GM23248 (cell line): ENCODE measurements at regions not wholly inside any gene's neighbourhood (a gene's known extent, or its start where the extent isn't known, plus 50 kb on each side); places are given as distances from the start of the nearest gene placed in this dataset.

ENCODE experiments used
- EZH2 ChIP-seq: fragments of 200-600 bp; sonication (generic); IDR thresholded peaks from 2 replicates; pipeline ENCODE4 v1.6.1; 2018; ENCODE audit warnings: antibody characterized with exemption, mild to moderate bottlenecking; ENCODE audit not compliant: insufficient read depth, poor library complexity, severe bottlenecking
- EZH2phosphoT487 ChIP-seq: fragments of 200-600 bp; sonication (generic); IDR thresholded peaks from 2 replicates; pipeline ENCODE4 v1.6.1; 2018; ENCODE audit warnings: antibody characterized with exemption, moderate library complexity, mild to moderate bottlenecking, low read depth; ENCODE audit not compliant: insufficient read depth

- TF ChIP-seq EZH2 (no peak), EZH2phosphoT487 (no peak)
These were observed 669.2 kb downstream of the DIAPH3 start for GRCh38 chr13:59494560-59494970.
